Nucleus accumbens (tissue), 56 donors: ENCODE measurements at regions not wholly inside any gene's neighbourhood (a gene's known extent, or its start where the extent isn't known, plus 50 kb on each side); places are given as distances from the start of the nearest gene placed in this dataset.

Source experiments
- DNase-seq, 56 donors: peaks; one replicate each; lab custom pipeline; 2025; lab: John Stamatoyannopoulos, UW

DNA sequence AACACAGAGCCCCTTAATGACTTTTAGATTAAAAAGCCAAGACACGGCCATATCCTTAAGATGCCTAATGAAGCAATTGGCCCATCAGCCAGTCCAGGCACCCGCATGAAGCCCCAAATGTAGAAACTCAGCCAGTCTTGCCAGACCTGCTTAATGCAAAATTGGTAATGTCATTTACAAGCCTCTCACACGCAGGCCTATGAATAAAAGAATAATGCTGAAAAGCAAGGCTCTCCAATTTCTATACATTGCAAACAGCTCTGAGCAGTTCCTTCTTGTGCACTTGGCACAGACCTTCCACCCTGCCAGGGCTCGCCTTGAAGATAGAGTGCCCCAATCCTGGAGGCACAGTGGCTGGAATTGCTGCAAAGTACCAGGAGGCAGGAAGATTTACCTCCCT is 498.9 kb downstream of the NPHP4 start:
- DNase-seq, result no peak

DNA sequence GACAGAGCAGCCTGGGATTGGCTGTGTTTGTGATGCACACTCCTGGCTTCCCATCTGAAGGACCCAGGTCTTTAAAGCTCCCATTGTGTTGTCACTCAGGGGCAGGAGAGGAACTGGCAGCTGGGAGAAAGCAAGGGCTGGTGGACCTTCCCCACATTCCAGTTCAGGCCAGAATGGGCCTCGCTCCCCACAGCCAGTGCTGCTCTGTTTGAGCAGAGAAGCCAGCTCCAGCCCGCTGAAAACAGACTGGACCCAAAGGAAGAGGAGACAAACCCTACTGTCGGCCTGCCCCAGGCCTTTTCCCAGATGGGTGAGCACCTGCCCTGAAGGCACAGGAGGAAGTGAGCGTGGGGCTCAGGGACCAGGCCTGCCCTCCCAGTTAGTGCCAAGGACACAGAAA is 499.4 kb downstream of the NPHP4 start:
- DNase-seq, result peak in 1 of 56 donors; percentile 19

DNA sequence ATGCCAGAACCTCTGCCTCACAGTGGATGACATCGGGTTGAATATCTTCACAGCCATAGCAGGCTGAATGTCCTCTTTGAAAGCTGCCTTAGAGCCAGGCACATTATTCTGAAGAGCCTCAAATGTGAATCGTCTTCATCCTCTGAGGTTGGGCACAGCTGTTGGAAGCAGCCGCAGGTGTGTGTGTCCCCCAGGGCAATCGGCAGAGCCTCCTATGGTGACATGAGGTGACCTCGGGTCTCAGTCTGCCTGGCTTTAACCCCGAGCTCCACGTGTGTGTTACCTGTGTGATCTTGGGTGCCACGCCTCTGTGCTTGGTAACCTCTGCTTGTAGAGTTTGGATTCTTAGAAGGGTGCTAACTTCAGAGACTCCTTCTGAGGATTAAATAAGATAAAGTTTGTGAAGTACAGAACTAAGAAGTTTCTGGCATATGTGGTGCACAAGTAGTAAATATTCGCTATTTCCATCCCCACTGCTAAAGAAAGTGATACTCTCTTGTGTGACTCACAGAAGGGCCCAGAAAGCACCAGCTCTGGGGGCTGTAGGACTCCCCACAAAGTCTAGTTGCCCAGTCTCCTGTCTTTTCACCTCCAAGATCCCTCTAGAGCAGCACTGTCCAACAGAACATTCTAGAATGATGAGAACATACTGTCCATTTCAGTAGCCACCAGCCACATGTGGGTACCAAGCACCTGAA is 500.9 kb downstream of the NPHP4 start:
- no peak for DNase-seq

DNA sequence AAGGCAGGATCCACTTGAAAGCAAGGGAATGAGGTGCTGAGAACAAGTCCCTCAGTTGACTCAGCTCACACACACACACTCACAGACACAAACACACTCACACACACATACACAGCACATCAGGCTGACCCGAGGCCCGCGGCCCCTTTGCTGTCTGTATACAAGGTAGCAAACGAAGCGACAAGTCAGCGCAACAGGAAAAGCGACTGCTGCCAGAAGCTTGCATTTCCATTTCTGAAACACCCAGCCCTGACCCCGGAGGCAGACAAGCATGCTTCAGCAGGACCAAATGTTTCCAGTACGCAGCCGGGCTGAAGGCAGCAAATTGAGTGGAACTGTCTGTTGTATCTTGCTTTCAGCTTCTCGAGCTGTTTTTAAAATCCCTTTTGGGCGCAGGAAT is 501.6 kb downstream of the NPHP4 start:
- no peak for DNase-seq

DNA sequence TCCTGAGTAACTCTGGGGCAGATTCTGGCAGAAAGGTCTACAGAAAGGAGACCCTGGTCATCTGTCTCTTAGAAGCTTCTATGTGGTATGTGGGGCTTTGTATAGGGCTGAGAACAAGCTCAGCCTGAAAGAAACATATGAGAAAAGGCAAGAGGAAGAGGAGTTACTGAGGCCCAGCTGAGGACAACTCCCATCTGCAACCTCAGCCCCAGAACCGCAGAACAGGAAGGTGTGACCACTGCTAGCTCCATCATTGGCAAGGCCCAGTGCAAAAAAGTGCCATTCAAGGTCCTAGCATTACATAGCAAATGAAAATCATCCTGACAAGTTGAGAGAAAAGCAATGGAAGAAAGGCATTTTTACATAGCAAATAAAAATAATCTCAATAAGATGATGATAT is 503.8 kb downstream of the NPHP4 start:
- DNase-seq, result no peak

DNA sequence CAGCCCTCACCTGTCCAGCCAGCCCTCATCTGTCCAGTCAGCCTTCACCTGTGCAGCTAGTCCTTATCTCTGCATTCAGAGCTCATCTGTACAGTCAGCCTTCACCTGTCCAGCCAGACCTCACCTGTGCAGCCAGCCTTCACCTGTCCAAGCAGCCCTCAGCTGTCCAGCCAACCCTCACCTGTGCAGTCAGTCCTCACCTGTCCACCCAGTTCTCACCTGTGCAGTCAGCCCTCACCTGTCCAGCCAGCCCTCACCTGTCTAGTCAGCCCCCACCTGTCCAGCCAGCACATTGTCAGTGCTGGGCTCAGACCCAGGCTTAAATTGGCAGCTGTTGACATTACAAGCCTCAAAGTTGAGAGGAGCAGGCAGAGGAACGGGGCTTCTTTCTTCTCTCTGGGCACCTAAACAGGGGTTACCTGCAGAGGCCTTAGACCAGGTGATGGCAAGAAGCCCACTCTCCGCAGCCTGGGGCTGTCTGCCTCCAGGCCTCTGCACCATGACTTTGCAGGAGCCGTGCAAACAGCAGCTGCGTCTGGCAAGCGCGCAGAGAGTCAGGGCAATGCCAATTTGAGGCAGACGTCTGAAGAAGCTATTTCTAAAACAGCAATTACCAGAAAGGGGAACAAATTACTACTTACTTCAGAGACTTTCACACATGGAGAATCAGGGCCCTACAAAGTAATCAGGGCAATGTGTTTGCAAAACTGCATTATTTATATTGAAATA is 506.1 kb downstream of the NPHP4 start:
- no peak for DNase-seq

DNA sequence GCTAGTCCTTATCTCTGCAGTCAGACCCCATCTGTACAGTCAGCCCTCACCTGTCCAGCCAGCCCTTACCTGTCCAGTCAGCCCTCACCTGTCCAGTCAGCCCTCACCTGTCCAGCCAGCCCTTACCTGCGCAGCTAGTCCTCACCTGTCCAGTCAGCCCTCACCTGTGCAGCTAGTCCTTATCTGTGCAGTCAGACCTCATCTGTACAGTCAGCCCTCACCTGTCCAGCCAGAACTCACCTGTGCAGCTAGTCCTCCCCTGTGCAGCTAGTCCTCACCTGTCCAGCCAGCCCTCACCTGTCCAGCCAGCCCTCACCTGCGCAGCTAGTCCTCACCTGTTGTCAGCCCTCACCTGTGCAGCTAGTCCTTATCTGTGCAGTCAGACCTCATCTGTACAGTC is 506.8 kb downstream of the NPHP4 start:
- DNase-seq, result no peak

DNA sequence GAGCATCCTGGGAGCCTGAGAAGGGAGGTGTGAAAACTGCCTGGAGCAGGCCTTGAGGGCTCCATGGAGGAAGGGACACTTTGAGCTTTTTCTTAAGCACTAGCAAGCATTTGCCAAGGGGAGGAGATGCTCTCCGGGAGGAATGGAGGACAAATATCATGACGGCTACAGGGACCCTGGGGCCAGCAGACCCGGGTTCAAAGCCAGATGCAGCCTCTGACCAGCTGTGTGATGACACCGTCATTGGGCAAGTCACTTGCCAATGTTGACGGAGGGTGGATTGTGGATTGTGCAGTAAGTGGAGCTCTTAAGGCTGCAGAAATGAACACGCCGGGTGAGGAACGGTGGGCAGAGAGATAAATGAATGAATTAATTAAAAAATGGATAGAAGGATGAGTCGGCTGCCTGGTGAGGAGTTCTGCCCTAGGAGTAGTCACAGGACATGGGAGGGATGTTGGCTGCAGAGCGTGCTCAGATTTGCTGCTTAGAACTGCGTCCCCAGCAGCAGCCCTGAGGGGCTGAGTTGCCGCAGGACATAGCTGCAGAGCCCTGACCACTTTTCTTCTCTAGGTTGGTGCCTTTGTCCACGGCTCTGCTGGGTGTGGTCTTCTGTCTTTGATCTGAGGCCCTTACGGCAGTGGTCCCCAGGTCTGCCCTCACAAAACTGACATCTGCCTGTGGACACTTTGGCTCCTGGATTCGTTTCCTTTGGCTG is 507.6 kb downstream of the NPHP4 start:
- DNase-seq, result no peak

DNA sequence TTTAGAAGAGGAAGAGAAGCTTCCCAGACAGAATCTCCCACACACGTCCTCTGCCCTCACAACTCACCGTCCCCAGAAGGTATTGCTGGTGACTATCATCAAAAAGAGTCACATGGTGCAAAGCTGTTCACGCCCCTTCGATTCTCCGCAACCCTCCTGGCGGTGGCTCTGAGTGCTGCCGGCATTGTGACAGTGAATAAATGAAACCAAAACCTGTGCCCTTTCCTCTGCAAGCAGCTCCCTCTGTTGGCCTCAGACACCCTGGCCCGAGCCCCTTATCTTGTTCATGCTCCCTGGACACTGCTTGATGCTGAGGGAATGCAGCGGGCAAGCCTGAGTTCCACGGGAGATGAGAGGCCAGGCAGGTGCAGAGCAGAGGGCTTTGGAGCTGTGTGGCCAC is 510.3 kb downstream of the NPHP4 start:
- DNase-seq, result no peak

DNA sequence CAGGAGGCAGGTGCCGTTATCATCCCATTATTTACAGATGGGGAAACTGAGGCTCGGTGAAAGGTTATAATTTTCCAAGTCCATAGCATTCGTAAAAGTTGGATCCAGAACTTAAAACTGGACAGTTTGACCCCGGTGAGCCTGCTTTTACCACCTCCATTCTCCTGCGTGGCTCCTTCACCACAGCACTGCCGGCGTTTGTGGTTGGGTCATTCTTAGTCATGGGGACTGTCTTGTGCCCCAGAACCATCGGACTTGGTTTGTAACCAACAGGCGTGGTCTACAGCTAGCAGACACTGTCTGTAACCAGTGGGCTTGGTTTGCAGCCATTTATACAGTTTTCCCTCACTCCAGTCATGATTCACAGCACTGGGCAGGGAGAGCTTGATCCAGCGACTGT is 511.3 kb downstream of the NPHP4 start:
- no peak for DNase-seq

DNA sequence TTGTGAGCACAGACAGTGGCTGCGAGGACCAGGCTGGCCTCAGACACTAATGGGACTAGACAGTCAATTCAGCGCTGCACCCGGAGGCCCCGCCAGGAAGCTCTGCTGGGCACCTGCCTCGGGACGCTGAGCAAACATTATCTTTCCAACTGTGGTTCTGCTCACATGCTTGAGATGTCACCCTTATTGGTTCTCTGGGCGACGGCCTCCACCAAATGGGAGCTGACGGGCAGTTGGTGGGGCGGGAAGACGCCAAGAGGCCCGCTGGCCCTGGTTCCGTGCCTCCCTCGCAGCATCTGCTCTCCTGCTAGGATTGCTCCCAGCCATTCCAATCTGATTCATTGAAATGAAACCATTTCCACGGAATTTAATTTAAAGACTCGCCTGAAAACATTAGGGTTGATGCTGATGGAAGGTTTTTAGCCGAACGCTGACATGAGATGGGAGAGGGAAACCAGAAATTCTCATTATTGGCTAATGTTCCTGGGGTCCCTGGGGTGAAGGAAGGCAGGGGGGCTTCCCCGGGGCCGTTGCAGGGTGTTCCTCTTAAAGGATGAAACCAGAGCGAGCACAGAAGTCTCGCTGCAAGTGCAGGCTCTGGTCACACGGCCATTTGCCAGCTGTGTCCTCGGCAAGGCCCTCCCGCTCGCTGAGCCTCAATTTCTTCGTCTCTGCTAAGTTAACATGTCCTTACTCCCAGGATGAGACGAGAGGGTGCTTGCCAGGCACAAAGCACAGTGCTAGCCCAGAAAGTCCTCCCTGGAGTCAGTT is 512.2 kb downstream of the NPHP4 start:
- no peak for DNase-seq

DNA sequence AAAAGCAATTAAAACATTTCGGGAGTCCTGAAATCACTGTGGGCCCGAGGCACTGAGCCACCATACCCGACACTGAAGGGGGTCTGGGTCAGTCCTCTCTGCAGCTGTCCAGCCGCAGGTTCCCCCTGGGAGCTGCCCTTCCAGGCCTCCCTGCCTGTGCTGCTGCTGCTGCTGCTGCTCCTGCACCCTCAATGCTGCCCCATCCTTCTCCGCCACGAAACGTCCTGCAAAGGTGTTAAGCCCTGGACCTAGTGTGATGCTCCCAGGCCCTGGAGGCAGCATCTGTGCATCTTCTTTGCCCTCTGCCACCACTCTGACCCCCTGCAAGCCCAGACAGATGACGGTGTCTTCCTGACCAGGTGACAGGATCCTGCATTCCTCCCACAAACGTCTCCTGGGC is 513.3 kb downstream of the NPHP4 start:
- DNase-seq, result no peak

DNA sequence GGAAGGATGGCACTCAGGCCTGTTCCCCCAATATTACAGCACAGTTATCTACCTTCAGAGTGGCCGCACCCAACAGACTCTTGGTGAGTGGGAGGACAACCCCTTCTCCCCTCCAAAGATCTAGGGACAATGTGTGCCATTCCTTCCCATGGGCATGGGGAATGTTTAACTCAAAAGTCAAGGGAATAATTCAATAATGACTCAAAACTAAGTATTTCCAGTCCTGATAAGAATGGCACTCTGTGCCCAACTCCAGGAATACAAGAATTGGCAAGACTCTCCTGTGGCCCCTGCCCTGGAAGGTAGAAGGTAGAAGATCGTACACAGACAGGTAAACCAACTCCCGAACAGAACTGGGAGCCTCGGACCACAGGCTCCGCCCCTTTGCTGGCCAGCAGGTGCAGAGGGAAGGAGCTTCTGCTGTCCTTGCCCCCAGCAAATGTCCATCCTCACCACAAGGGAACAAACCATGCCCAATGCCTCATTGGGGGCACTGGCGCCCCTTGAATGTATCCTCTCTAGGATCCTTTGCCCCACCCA is 514.0 kb downstream of the NPHP4 start:
- no peak for DNase-seq

DNA sequence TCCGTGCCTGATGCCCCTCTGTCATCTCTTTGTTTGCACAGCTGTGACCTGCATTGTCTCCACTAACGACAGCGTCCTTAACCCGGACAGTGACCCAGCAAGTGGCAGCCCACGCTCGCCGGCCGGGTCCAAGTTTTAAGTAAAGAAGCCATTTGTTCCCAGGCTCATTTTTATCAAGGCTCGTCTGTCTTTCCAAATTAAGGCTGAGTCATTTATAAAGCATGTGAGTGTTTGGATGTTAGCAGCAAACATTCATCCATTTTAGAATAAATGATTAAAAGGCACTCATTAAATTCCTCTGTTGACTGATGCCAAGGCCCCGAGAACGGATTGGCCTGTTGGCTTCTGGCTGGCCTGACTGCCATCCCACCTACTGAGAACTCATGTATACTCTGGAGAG is 514.5 kb downstream of the NPHP4 start:
- DNase-seq, result peak in 38 of 56 donors; percentile 10 to 78 (median 29)

DNA sequence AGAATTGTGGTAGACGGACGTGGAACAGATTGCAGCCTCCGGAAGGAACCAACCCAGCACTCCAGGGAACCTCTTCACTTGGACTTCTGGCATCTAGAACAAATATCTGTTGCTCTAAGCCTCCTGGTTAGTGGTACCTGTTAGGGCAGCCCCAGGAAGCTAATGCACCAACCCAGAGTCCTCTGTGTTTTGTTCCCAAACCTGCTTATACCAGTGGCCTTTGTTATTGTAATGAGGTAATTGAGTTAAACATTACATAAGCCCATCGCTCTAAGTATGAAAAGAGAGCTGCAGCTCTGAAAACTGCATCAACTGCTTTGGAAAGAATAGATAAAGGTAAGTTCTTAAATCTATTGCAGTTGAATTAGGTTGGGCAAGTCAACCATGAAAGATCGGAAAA is 516.7 kb downstream of the NPHP4 start:
- no peak for DNase-seq

DNA sequence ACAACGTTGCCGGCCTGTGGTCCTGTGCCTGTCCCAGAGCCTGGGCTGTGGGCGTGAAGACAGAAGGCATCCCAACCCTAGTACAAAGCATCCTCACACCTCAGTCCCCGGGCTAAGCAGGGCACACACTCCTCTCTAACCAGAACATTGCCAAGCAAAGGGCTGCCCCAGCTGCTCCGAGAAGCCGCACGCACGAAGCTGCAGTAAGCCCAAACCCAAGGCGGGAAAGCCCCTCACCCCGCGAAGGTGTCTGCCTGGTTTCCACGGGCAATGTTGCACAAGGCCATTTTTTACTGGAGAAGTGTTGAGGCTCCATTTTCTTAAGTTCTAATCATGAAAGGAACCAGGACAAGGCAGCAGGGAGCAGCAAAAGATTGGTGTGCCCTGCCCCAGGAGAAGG is 519.0 kb downstream of the NPHP4 start:
- DNase-seq, result no peak

DNA sequence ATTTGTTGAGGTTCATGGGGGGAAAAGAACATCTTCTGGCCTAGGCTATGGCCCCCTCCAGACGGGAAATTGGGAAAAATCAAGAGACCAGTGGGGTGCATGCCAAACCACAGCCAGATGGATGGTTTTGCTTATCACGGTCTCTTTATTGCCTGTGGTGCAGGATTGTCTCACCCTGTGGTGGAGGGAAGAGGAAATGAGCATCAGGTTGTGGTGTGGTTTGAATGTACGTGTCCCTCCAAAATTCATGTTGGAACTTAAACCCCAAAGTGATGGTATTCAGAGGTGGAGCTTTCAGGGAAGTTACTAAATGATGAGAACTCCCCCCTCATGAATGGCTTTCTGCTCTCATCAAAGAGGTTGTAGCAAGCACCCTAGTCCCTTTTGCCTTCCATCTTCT is 525.7 kb downstream of the NPHP4 start:
- no peak for DNase-seq

DNA sequence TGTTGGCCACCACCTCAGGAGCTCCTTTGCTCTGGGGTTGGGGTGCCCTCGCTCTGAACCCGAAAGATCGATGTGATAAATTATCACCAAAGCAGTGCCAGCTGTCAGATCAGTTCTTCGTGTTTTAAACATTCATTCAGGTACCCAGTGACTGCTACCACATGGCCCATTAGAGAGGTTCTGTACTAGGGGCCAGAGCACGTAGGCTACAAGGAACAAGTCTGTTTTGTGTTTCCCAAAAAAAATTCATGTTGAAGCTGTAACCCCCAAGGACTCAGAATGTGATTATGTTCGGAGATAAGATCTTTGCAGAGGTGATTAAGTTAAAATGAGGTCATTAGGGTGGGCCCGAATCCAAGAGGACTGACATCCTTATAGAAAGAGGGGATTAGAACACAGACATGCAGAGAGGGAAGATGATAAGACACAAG is 526.9 kb downstream of the NPHP4 start:
- no peak for DNase-seq

DNA sequence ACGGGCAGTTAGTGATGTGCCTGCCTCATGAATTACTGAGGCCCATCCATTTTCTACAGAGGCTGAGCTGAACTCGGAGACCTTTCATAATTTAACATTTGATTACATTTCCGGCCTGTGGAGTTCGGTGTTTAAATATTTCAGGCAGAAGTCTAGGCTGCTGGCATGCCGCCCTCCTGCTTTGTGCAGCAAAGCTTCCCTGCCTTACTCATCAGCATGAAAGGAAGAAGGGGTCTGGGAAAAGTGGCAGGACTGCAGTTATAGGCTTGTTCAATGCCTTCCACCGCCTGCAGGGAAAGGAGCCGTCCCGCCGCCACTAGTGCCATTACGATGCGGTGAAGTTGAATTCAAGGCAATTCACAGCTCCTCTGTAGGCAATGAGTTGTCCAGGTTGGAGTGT is 527.9 kb downstream of the NPHP4 start:
- DNase-seq, result no peak

DNA sequence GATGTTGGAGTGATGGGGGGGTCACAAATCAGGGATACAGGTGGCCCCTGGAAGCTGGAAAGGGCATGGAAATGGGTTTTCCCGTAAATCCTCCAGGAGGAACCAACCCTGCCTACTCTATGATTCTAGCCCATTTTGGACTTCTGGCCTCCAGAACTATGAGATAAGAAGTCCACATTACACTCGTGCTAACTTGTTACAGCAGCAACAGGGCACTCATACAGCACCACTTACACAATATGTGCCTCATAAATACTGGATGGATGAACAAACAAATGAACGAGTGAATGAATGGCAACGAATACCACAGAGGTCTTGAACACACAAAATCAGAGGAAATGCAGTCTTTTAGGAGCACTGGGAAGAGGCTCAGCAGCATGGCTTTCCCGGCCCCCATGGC is 531.3 kb downstream of the NPHP4 start:
- DNase-seq, result no peak
